Peyer's patch (tissue), 4 donors: ENCODE measurements at regions not wholly inside any gene's neighbourhood (a gene's known extent, or its start where the extent isn't known, plus 50 kb on each side); places are given as distances from the start of the nearest gene placed in this dataset.

Experiments used
- DNase-seq, 3 donors: peaks; one replicate each; pipeline ENCODE4 v3.0.0-alpha.2; 2017 to 2019
- H3K27ac ChIP-seq, 4 donors: fragments of 200-600 bp; sonication (generic); one replicate each; pipeline ENCODE4 v1.5.1; 2016 to 2019
- H3K27me3 ChIP-seq, 2 donors: fragments of 200-600 bp; sonication (generic); one replicate each; pipeline ENCODE4 v1.5.1; 2019
- H3K36me3 ChIP-seq, 3 donors: fragments of 200-600 bp; sonication (generic); one replicate each; pipeline ENCODE4 v1.5.1; 2016 to 2019
- H3K4me1 ChIP-seq, 4 donors: fragments of 200-600 bp; sonication (generic); one replicate each; pipeline ENCODE4 v1.5.1; 2016 to 2019
- H3K4me3 ChIP-seq, 4 donors: fragments of 200-600 bp; sonication (generic); 1 replicate in 3 of 4; 2 replicates in 1 of 4; pipeline ENCODE4 v1.5.1; 2016 to 2019; ENCODE audit warnings: mild to moderate bottlenecking in 1 of 4
- H3K9me3 ChIP-seq, 4 donors: fragments of 200-600 bp; sonication (generic); one replicate each; pipeline ENCODE4 v1.5.1; 2016 to 2019; ENCODE audit warnings: mild to moderate bottlenecking in 1 of 4
- POLR2A ChIP-seq, 2 donors: fragments of 450-650 bp; IDR thresholded peaks; one replicate each; pipeline ENCODE4 v1.5.1; 2017; ENCODE audit warnings: antibody characterized with exemption in 2 of 2, mild to moderate bottlenecking in 2 of 2, moderate library complexity in 2 of 2
- TF ChIP-seq, protein P1 (sequence below), 6 experiments: fragments of 450-650 bp in 4 of 6; fragments of 200-600 bp in 2 of 6; sonication (generic) in 1 of 6; IDR thresholded peaks; one replicate each; pipeline ENCODE4 v1.5.1; 2017 to 2019; ENCODE audit warnings: antibody characterized with exemption in 6 of 6, mild to moderate bottlenecking in 3 of 6, moderate library complexity in 1 of 6

DNA sequence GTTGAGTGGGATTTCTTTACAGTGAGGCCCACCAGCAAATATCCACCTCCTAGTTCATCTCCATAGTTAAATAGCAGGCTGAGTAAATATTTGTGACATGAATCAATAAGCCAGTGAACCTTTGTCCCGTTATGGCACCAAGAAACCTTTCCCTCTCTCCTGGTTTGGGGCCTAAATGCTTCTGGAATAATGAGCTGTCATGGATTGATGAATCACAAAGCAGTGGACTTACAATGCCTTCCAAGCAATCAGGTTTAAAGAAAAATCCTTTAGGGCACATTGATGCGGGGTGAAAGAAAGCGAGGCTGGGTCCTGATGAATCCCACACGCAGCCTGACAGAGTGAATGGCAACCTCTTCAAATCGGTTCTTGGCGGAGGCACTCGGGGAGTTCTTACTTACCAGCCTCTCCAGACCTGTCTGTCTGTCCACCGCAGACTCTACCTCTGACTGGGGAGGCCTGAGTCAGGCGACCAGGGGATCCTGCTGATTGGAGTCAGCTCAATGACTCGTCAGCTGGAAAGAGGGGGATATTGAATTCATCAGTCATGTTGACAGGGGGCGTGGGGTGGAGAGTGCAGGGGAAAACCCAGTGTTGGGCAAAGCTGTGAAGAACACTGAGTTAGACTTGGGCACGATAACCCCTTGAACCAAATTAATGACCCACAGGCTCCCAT is 247.3 kb downstream of the PLPP3 start:
- H3K36me3 ChIP-seq, result no peaks in the 10 kb centered on the region
- no peaks in the 10 kb centered on the region for H3K9me3 ChIP-seq
- no peak for DNase-seq
- H3K4me3 ChIP-seq, result no peak overlapping the region
- H3K27ac ChIP-seq, result no peak overlapping the region
- H3K4me1 ChIP-seq, result no peaks in the 10 kb centered on the region
- H3K27me3 ChIP-seq, result no peaks in the 10 kb centered on the region
- TF ChIP-seq, protein P1, sequence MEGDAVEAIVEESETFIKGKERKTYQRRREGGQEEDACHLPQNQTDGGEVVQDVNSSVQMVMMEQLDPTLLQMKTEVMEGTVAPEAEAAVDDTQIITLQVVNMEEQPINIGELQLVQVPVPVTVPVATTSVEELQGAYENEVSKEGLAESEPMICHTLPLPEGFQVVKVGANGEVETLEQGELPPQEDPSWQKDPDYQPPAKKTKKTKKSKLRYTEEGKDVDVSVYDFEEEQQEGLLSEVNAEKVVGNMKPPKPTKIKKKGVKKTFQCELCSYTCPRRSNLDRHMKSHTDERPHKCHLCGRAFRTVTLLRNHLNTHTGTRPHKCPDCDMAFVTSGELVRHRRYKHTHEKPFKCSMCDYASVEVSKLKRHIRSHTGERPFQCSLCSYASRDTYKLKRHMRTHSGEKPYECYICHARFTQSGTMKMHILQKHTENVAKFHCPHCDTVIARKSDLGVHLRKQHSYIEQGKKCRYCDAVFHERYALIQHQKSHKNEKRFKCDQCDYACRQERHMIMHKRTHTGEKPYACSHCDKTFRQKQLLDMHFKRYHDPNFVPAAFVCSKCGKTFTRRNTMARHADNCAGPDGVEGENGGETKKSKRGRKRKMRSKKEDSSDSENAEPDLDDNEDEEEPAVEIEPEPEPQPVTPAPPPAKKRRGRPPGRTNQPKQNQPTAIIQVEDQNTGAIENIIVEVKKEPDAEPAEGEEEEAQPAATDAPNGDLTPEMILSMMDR (IDR thresholded peaks at IDR 0.05), result no peak
- TF ChIP-seq POLR2A (IDR thresholded peaks at IDR 0.05), result no peak

DNA sequence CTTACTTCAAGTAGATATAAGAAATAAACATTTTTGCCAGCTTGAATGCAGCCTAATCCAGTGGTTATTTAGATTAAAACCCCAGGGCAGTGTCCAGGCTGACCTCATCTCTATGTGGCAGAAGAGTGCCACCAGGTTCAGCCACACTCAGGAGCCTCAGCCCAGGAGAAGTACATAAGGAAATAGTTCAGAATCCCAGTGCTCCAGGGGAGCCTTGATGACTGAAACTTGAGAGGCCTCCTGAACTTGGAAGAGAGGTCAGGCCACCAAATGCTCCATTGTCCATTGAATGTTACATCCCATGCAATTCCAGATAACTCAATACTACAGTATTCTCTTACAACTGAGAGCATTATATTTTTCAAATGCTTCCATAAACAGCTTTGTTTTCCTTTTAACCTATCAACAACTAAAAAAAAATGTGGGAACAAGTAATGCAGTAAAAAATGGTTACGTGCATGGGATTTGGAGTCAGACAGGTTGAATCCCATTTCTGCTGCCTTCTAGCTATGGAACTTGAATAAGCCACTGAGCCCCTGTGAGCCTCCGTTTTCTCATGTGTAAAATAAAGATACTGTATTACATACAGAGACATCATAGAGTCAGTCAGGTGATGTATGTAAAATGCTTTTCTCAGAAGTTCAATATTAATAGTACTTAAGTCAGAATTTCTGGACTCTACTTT is 248.0 kb downstream of the PLPP3 start:
- no peak overlapping the region for H3K27ac ChIP-seq
- TF ChIP-seq, protein P1 (IDR thresholded peaks at IDR 0.05), result no peak
- no peak for TF ChIP-seq POLR2A (IDR thresholded peaks at IDR 0.05)
- H3K36me3 ChIP-seq, result no peaks in the 10 kb centered on the region
- DNase-seq, result no peak
- H3K4me1 ChIP-seq, result no peaks in the 10 kb centered on the region
- H3K4me3 ChIP-seq, result no peak overlapping the region
- H3K27me3 ChIP-seq, result no peaks in the 10 kb centered on the region
- no peaks in the 10 kb centered on the region for H3K9me3 ChIP-seq

DNA sequence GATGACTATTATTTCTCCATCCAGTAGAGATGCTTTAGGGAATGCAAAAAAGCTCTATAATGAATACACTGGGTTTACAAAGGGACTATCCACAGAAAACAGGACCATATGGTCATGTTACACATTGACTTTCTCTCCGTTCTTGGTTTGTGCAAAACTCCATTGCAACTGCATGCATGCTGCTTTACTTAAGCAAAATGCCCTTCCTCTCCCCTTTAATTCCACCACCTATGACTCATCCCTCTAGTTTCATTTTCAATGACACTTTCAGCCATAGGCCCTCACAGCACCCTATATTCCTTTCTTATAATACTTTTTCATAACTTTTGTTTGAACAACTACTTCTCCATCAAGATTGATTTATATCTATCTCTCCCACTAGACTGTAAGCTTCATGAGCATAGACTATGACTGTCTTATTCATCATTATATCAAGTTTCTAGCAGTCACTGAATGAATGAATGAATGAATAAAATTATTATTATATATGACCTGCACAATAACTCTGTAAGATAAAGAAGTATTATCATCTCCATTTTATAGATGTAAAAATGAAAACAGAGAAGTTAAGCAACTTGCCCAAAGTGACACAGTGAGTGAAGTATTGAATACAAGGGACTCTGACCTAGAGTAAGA is 248.9 kb downstream of the PLPP3 start:
- H3K36me3 ChIP-seq, result no peaks in the 10 kb centered on the region
- no peaks in the 10 kb centered on the region for H3K4me1 ChIP-seq
- H3K27me3 ChIP-seq, result no peaks in the 10 kb centered on the region
- no peak for TF ChIP-seq POLR2A (IDR thresholded peaks at IDR 0.05)
- TF ChIP-seq, protein P1 (IDR thresholded peaks at IDR 0.05), result no peak
- no peak overlapping the region for H3K4me3 ChIP-seq
- DNase-seq, result no peak
- H3K9me3 ChIP-seq, result no peaks in the 10 kb centered on the region
- no peak overlapping the region for H3K27ac ChIP-seq

DNA sequence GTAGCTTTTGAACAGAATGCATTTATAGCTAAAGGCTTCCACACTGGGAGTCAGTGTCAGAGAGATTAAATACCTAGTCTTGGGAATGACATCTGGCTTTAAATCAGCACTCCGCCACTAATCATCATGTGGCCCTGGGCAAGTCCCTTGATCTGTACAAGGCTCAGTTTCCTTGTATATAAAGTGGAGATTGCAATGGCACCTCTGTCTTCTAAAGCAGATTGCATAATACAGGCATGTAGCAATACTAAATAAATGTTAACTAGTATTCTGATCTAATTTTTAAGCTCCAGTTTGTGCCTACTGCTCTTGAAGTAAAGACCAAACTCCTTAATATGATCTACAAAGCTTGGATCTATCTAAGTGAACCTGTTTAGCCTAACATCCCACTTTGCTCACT is 249.4 kb downstream of the PLPP3 start:
- H3K4me3 ChIP-seq, result no peak overlapping the region
- no peaks in the 10 kb centered on the region for H3K36me3 ChIP-seq
- no peaks in the 10 kb centered on the region for H3K27me3 ChIP-seq
- TF ChIP-seq POLR2A (IDR thresholded peaks at IDR 0.05), result no peak
- TF ChIP-seq, protein P1 (IDR thresholded peaks at IDR 0.05), result no peak
- no peaks in the 10 kb centered on the region for H3K4me1 ChIP-seq
- DNase-seq, result no peak
- no peaks in the 10 kb centered on the region for H3K9me3 ChIP-seq
- no peak overlapping the region for H3K27ac ChIP-seq

GRCh38 chr1:56327195-56327594 is 252.2 kb downstream of the PLPP3 start:
- H3K4me3 ChIP-seq, result no peak overlapping the region
- no peaks in the 10 kb centered on the region for H3K36me3 ChIP-seq
- no peaks in the 10 kb centered on the region for H3K4me1 ChIP-seq
- no peak overlapping the region for H3K27ac ChIP-seq
- no peak for DNase-seq
- H3K27me3 ChIP-seq, result no peaks in the 10 kb centered on the region
- TF ChIP-seq, protein P1 (IDR thresholded peaks at IDR 0.05), result no peak
- TF ChIP-seq POLR2A (IDR thresholded peaks at IDR 0.05), result no peak
- H3K9me3 ChIP-seq, result no peaks in the 10 kb centered on the region
